MCF 10A (cell line): ENCODE measurements at regions not wholly inside any gene's neighbourhood (a gene's known extent, or its start where the extent isn't known, plus 50 kb on each side); places are given as distances from the start of the nearest gene placed in this dataset.
A peak's percentile ranks its signal among the peaks of the same experiment; 100 is the strongest.

ENCODE experiments used
- BruUV-seq: library from RNA; stranded (reverse); fragments of 400-500 nt; replicated peaks from 2 replicates; lab custom pipeline; 2021; lab: Mats Ljungman, UMichigan
- CTCF ChIA-PET: fragments of 300-600 bp; sonication (Branson Sonifier 250); formaldehyde crosslinking; extraction: SDS; loops from one replicate; lab custom pipeline; 2021; ENCODE audit warnings: antibody characterized with exemption, inconsistent platforms; lab: Yijun Ruan, JAX
- POLR2A ChIA-PET: fragments of 300-600, 350-650 bp; sonication (Branson Sonifier 250); formaldehyde crosslinking; extraction: SDS; loops from one replicate; lab custom pipeline; 2020; ENCODE audit warnings: antibody characterized with exemption, inconsistent platforms; lab: Yijun Ruan, JAX
- DNase-seq: peaks from one replicate; pipeline ENCODE4 v3.0.0-alpha.2; 2018; ENCODE audit not compliant: unreplicated experiment
- H3K27ac Mint-ChIP-seq: one replicate; pipeline ENCODE4 v1.8.0; 2022; ENCODE audit warnings: mild to moderate bottlenecking, low read depth, mixed read lengths; ENCODE audit not compliant: unreplicated experiment
- H3K27me3 Mint-ChIP-seq: one replicate; pipeline ENCODE4 v1.8.0; 2022; ENCODE audit warnings: mixed read lengths; ENCODE audit not compliant: insufficient read depth, unreplicated experiment
- H3K36me3 Mint-ChIP-seq: one replicate; pipeline ENCODE4 v1.8.0; 2022; ENCODE audit warnings: mild to moderate bottlenecking, moderate library complexity, mixed read lengths; ENCODE audit not compliant: insufficient read depth, unreplicated experiment
- H3K4me1 Mint-ChIP-seq: one replicate; pipeline ENCODE4 v1.8.0; 2022; ENCODE audit warnings: mixed read lengths; ENCODE audit not compliant: insufficient read depth, unreplicated experiment
- H3K4me3 Mint-ChIP-seq: one replicate; pipeline ENCODE4 v1.8.0; 2022; ENCODE audit warnings: mild to moderate bottlenecking, moderate library complexity, mixed read lengths; ENCODE audit not compliant: unreplicated experiment
- H3K9me3 Mint-ChIP-seq: one replicate; pipeline ENCODE4 v1.8.0; 2022; ENCODE audit warnings: mixed read lengths; ENCODE audit not compliant: unreplicated experiment
- CTCF ChIP-seq: fragments of 200-600 bp; IDR thresholded peaks from one replicate; pipeline ENCODE4 v1.8.0; 2022; ENCODE audit warnings: antibody characterized with exemption, mild to moderate bottlenecking; ENCODE audit not compliant: unreplicated experiment
- intact Hi-C: fragments of 100-400 bp; cut with micrococcal nuclease; formaldehyde crosslinking; loops from 2 replicates; pipeline ENCODE4 v1.14.1; 2022

GRCh38 chr7:142681314-142682092 is 67.8 kb upstream of the PRSS1 start:
- Mint-ChIP-seq H3K36me3 (no peaks in the 10 kb centered on the region), H3K27ac (no peak overlapping the region), H3K4me3 (no peak overlapping the region), H3K9me3 (no peaks in the 10 kb centered on the region), H3K4me1 (no peaks in the 10 kb centered on the region), H3K27me3 (peaks cover 42% of the 10 kb centered on the region)
- intact Hi-C loops: no loop called here
- CTCF ChIA-PET: interaction anchor here (0.6 kb wide), 1 partner anchor 68 kb away, joined by 3 read pairs; no protein-coding TSS in a partner anchor
- no peak for DNase-seq
- BruUV-seq: no TSS peak
- no peak for TF ChIP-seq CTCF
- POLR2A ChIA-PET: no interaction called here

- TF ChIP-seq CTCF: no peak
- Mint-ChIP-seq H3K27me3 (peaks cover 50% of the 10 kb centered on the region), H3K4me1 (no peaks in the 10 kb centered on the region), H3K4me3 (no peak overlapping the region), H3K27ac (no peak overlapping the region), H3K36me3 (no peaks in the 10 kb centered on the region), H3K9me3 (no peaks in the 10 kb centered on the region)
- intact Hi-C loops: no loop called here
- DNase-seq: no peak
- no TSS peak for BruUV-seq
- ChIA-PET POLR2A (no interaction called here), CTCF (interaction anchor here (1.4 kb wide), 1 partner anchor 112 kb away, joined by 7 read pairs; no protein-coding TSS in a partner anchor)
Observed at GRCh38 chr7:142671506-142671905, 77.8 kb upstream of the PRSS1 start.

- H3K9me3 Mint-ChIP-seq: no peaks in the 10 kb centered on the region
- no peak for TF ChIP-seq CTCF
- H3K27ac Mint-ChIP-seq: no peak overlapping the region
- BruUV-seq: no TSS peak
- ChIA-PET CTCF (interaction anchor here (0.6 to 1.2 kb wide), 4 partner anchors 13 to 140 kb away, joined by 3 to 4 read pairs (median 3); no protein-coding TSS in a partner anchor), POLR2A (no interaction called here)
- intact Hi-C loops: no loop called here
- no peak overlapping the region for H3K4me3 Mint-ChIP-seq
- DNase-seq: no peak
- H3K4me1 Mint-ChIP-seq: no peaks in the 10 kb centered on the region
- peaks cover 50% of the 10 kb centered on the region for H3K27me3 Mint-ChIP-seq
- H3K36me3 Mint-ChIP-seq: no peaks in the 10 kb centered on the region
Observed at GRCh38 chr7:142670511-142670910, 78.8 kb upstream of the PRSS1 start.

GRCh38 chr7:142669074-142669654 is 80.1 kb upstream of the PRSS1 start:
- no TSS peak for BruUV-seq
- ChIA-PET POLR2A (no interaction called here), CTCF (interaction anchor here (0.6 to 2.4 kb wide), 2 partner anchors 114 to 1572 kb away, joined by 3 to 10 read pairs; no protein-coding TSS in a partner anchor)
- intact Hi-C loops: loop anchor here (1.0 kb wide), 2 partner anchors 43 to 114 kb away; no protein-coding TSS in a partner anchor
- H3K27ac Mint-ChIP-seq: no peak overlapping the region
- TF ChIP-seq CTCF: peak; percentile 32
- no peaks in the 10 kb centered on the region for H3K4me1 Mint-ChIP-seq
- H3K36me3 Mint-ChIP-seq: no peaks in the 10 kb centered on the region
- H3K4me3 Mint-ChIP-seq: no peak overlapping the region
- DNase-seq: peak; percentile 22
- H3K27me3 Mint-ChIP-seq: peaks cover 50% of the 10 kb centered on the region
- no peaks in the 10 kb centered on the region for H3K9me3 Mint-ChIP-seq
